HTR-8/SVneo (cell line): ENCODE measurements at regions not wholly inside any gene's neighbourhood (a gene's known extent, or its start where the extent isn't known, plus 50 kb on each side); places are given as distances from the start of the nearest gene placed in this dataset.

Source experiments
- DNase-seq: peaks from one replicate; pipeline ENCODE4 v3.0.0; 2011; ENCODE audit warnings: low spot score, mixed read lengths; ENCODE audit not compliant: insufficient read length
- FAIRE-seq: peaks from 2 replicates; lab custom pipeline; 2011; peaks lifted over from hg19 to GRCh38; lab: Jason Lieb, UNC

GRCh38 chr20:59455402-59456341 lies 148.7 kb upstream of the PHACTR3 start:
- peak; percentile 96 for FAIRE-seq
- peak; percentile 81 for DNase-seq

- DNase-seq (no peak), FAIRE-seq (peak; percentile 57)
Measured at GRCh38 chr20:59456342-59457279, 147.7 kb upstream of the PHACTR3 start.

- peak; percentile 88 for FAIRE-seq
- no peak for DNase-seq
Measured at GRCh38 chr20:59458645-59459044, 145.7 kb upstream of the PHACTR3 start.

- DNase-seq, result no peak
- peak; percentile 78 for FAIRE-seq
Measured at GRCh38 chr20:59459586-59459985, 144.8 kb upstream of the PHACTR3 start.

- DNase-seq (no peak), FAIRE-seq (no peak)
Measured at GRCh38 chr20:59460352-59460751, 144.0 kb upstream of the PHACTR3 start.

- no peak for DNase-seq
- no peak for FAIRE-seq
Measured at GRCh38 chr20:59461526-59461925, 142.8 kb upstream of the PHACTR3 start.

- FAIRE-seq, result peak; percentile 94
Measured at GRCh38 chr20:59462249-59462648, 142.1 kb upstream of the PHACTR3 start.

GRCh38 chr20:59463541-59463940 lies 140.8 kb upstream of the PHACTR3 start:
- FAIRE-seq (no peak), DNase-seq (no peak)

More at GRCh38 chr20:59462249-59462648, 142.1 kb upstream of the PHACTR3 start:
- DNase-seq, result no peak

- FAIRE-seq, result no peak
- no peak for DNase-seq
Measured at GRCh38 chr20:59466107-59466815, 138.1 kb upstream of the PHACTR3 start.

GRCh38 chr20:59468831-59469230 lies 135.5 kb upstream of the PHACTR3 start:
- DNase-seq (no peak), FAIRE-seq (no peak)

GRCh38 chr20:59469267-59470252 lies 134.8 kb upstream of the PHACTR3 start:
- DNase-seq (no peak), FAIRE-seq (no peak)

GRCh38 chr20:59470521-59470920 lies 133.8 kb upstream of the PHACTR3 start:
- DNase-seq (no peak), FAIRE-seq (peak; percentile 81)

- DNase-seq, result no peak
- no peak for FAIRE-seq
Measured at GRCh38 chr20:59471653-59472421, 132.5 kb upstream of the PHACTR3 start.

- DNase-seq, result no peak
- FAIRE-seq, result peak; percentile 9
Measured at GRCh38 chr20:59473742-59474141, 130.6 kb upstream of the PHACTR3 start.

- DNase-seq (no peak), FAIRE-seq (no peak)
Measured at GRCh38 chr20:59481067-59481466, 123.3 kb upstream of the PHACTR3 start.

GRCh38 chr20:59481477-59482018 lies 122.8 kb upstream of the PHACTR3 start:
- no peak for DNase-seq
- peak; percentile 75 for FAIRE-seq

- FAIRE-seq (peak; percentile 20), DNase-seq (no peak)
Measured at GRCh38 chr20:59482351-59483187, 121.8 kb upstream of the PHACTR3 start.
